Fibroblast of lung (primary cell): ENCODE measurements at regions not wholly inside any gene's neighbourhood (a gene's known extent, or its start where the extent isn't known, plus 50 kb on each side); places are given as distances from the start of the nearest gene placed in this dataset.

ENCODE experiments used
- CTCF ChIP-seq, 2 donors: IDR thresholded peaks in 1 of 2; conservative IDR thresholded peaks in 1 of 2; 1 replicate in 1 of 2; 2 replicates in 1 of 2; pipeline ENCODE4 v1.5.1; 2011 to 2012; ENCODE audit warnings: low read length in 2 of 2, control low read depth in 1 of 2, inconsistent platforms in 1 of 2, low read depth in 1 of 2, mild to moderate bottlenecking in 1 of 2
- EZH2 ChIP-seq: IDR thresholded peaks from 2 replicates; pipeline ENCODE4 v1.5.1; 2012; ENCODE audit warnings: low read length, control low read depth, mild to moderate bottlenecking; ENCODE audit errors: missing control alignments

GRCh38 chr4:11634283-11634682 lies 205.6 kb upstream of the HS3ST1 start:
- TF ChIP-seq CTCF (conservative IDR thresholded peaks at IDR 0.05 in 1 of 2, IDR thresholded peaks at IDR 0.05 in 1 of 2; ENCODE audit: low read depth in 1 of 2, low read length in 2 of 2) (no peak), EZH2 (no peak)
